Esophagus squamous epithelium (tissue), 5 donors: ENCODE measurements at regions not wholly inside any gene's neighbourhood (a gene's known extent, or its start where the extent isn't known, plus 50 kb on each side); places are given as distances from the start of the nearest gene placed in this dataset.

Experiments
- DNase-seq: peaks from one replicate; lab custom pipeline; 2025; lab: John Stamatoyannopoulos, UW
- H3K27ac ChIP-seq, 4 donors: fragments of 200-600 bp; sonication (generic); one replicate each; pipeline ENCODE4 v1.5.1; 2016 to 2019; ENCODE audit warnings: mild to moderate bottlenecking in 1 of 4
- H3K27me3 ChIP-seq, 4 donors: fragments of 200-600 bp; sonication (generic); 1 replicate in 3 of 4; 2 replicates in 1 of 4; pipeline versions ENCODE4 v1.5.1 to v1.6.0; 2017 to 2021; ENCODE audit warnings: antibody characterized with exemption in 1 of 4
- H3K36me3 ChIP-seq, 3 donors: fragments of 200-600 bp; sonication (generic); one replicate each; pipeline ENCODE4 v1.5.1; 2016 to 2019
- H3K4me1 ChIP-seq, 3 donors: fragments of 200-600 bp; sonication (generic); one replicate each; pipeline ENCODE4 v1.5.1; 2017 to 2019
- H3K4me3 ChIP-seq, 4 donors: fragments of 200-600 bp; sonication (generic); 1 replicate in 3 of 4; 2 replicates in 1 of 4; pipeline ENCODE4 v1.5.1; 2016 to 2019; ENCODE audit warnings: mild to moderate bottlenecking in 2 of 4, moderate library complexity in 1 of 4
- H3K9me3 ChIP-seq, 3 donors: fragments of 200-600 bp; sonication (generic); one replicate each; pipeline ENCODE4 v1.5.1; 2016 to 2019
- POLR2A ChIP-seq, 4 donors: fragments of 450-650 bp; IDR thresholded peaks; one replicate each; pipeline ENCODE4 v1.6.1; 2017; ENCODE audit warnings: antibody characterized with exemption in 4 of 4, mild to moderate bottlenecking in 4 of 4, moderate library complexity in 3 of 4
- WGBS, 2 donors: methylation state at CpG; one replicate each; pipeline ENCODE4 v1.1.5; 2018; 5-methylcytosine and 5-hydroxymethylcytosine counted together
- intact Hi-C: fragments of 100-400 bp; cut with DNase I; formaldehyde crosslinking; loops from one replicate; pipeline ENCODE4 v1.15.0; 2022
- TF ChIP-seq, protein P1 (sequence below), 6 experiments: fragments of 450-650 bp in 4 of 6; fragments of 200-600 bp in 2 of 6; sonication (generic) in 2 of 6; IDR thresholded peaks; one replicate each; pipeline ENCODE4 v1.5.1; 2016 to 2019; ENCODE audit warnings: antibody characterized with exemption in 6 of 6, mild to moderate bottlenecking in 4 of 6, moderate library complexity in 4 of 6
- donor health status: DM: yes; HTN: yes; CAD: no.

DNA sequence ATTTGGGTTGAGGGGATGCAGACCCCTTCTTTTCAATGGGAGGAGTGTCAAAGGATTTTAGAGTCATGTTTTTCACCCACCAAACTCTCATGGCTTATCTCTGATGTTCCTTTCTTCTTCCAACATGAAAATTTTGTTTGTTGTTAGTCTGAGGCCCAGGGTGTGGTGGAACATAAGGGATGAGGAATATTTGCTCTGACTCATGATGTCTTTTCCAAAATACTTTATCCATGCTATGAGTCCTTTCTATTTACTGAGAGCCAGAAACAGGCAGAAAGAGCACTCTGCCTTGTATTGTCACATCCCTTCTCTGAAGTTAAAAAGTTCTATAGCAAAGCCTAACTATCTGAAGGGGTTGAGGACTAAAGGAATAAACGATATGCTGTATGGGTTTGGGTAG is 61.6 kb upstream of the GYPA start:
- Histone ChIP-seq H3K4me1 (no peaks in the 10 kb centered on the region), H3K36me3 (no peaks in the 10 kb centered on the region), H3K4me3 (no peak overlapping the region), H3K27me3 (no peaks in the 10 kb centered on the region), H3K27ac (no peak overlapping the region), H3K9me3 (no peaks in the 10 kb centered on the region)
- TF ChIP-seq, protein P1, sequence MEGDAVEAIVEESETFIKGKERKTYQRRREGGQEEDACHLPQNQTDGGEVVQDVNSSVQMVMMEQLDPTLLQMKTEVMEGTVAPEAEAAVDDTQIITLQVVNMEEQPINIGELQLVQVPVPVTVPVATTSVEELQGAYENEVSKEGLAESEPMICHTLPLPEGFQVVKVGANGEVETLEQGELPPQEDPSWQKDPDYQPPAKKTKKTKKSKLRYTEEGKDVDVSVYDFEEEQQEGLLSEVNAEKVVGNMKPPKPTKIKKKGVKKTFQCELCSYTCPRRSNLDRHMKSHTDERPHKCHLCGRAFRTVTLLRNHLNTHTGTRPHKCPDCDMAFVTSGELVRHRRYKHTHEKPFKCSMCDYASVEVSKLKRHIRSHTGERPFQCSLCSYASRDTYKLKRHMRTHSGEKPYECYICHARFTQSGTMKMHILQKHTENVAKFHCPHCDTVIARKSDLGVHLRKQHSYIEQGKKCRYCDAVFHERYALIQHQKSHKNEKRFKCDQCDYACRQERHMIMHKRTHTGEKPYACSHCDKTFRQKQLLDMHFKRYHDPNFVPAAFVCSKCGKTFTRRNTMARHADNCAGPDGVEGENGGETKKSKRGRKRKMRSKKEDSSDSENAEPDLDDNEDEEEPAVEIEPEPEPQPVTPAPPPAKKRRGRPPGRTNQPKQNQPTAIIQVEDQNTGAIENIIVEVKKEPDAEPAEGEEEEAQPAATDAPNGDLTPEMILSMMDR (IDR thresholded peaks at IDR 0.05): no peak
- TF ChIP-seq POLR2A (IDR thresholded peaks at IDR 0.05): no peak
- WGBS, 2 donors: 0 to 76% methylated on average over 1 of the region's 1 CpG
- intact Hi-C loops: no loop called here
- no peak for DNase-seq

DNA sequence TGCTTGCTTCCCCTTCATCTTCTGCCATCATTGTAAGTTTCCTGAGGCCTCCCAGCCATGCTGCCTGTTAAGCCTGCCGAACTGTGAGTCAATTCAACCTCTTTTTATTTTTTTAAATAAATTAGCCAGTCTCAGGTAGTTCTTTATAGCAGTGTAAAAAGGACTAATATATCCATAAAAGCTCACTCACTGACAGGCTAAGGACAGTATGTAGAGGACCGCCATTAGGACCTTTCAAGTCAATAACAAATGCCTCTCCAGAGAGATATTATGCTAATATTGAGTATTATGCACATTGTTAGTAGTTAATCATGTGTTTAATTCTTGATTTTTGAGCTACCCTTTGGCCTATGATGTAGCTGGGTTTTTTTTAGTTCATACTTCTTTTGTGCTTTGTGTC is 62.6 kb upstream of the GYPA start:
- intact Hi-C loops: no loop called here
- H3K27ac ChIP-seq: no peak overlapping the region
- DNase-seq: no peak
- TF ChIP-seq POLR2A (IDR thresholded peaks at IDR 0.05): no peak
- TF ChIP-seq, protein P1 (IDR thresholded peaks at IDR 0.05): no peak
- no peaks in the 10 kb centered on the region for H3K9me3 ChIP-seq
- 73 to 82% methylated on average over 2 of the region's 2 CpGs for WGBS, 2 donors
- no peaks in the 10 kb centered on the region for H3K4me1 ChIP-seq
- H3K4me3 ChIP-seq: no peak overlapping the region
- no peaks in the 10 kb centered on the region for H3K27me3 ChIP-seq
- no peaks in the 10 kb centered on the region for H3K36me3 ChIP-seq

DNA sequence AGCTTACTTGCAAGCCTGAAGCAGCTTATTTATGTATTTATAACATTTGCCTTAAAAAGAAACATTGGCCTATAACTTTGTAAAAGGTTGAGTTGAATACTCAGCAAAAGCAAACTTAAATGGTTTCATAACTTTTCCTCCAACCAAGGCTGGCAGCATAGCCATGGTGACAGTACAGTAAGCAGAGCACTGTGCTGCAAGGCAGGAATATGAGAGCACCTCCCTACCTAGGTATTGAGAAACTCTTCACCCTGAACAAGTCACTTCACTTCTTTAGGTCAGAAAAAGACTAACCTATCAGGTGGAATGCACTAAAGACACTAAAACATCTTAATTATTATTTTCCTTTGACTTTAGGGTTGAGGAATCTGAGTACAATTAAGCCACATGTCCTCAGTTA is 63.9 kb upstream of the GYPA start:
- no peak for TF ChIP-seq POLR2A (IDR thresholded peaks at IDR 0.05)
- TF ChIP-seq, protein P1 (IDR thresholded peaks at IDR 0.05): no peak
- H3K4me1 ChIP-seq: no peaks in the 10 kb centered on the region
- no peaks in the 10 kb centered on the region for H3K9me3 ChIP-seq
- DNase-seq: no peak
- no peak overlapping the region for H3K4me3 ChIP-seq
- no peaks in the 10 kb centered on the region for H3K36me3 ChIP-seq
- intact Hi-C loops: no loop called here
- H3K27ac ChIP-seq: no peak overlapping the region
- no peaks in the 10 kb centered on the region for H3K27me3 ChIP-seq

DNA sequence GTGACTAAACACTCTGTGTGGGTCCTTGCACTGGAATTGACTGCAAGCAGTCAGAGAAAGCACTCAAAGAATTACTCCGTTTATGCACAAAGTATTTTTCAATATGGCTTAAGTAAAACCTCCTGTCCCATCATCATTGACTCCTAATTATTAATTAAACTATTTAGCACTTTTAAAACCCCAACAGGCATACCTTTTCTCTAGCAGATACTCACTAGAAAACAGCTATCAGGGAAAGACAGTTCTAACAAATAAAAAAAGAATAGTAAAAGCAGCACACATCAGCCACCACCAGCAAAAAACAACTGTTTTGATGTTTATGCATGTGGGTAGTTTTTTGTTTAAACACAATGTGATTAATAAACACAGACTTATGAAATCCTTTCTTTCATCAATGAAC is 66.2 kb upstream of the GYPA start:
- no peaks in the 10 kb centered on the region for H3K36me3 ChIP-seq
- no peak overlapping the region for H3K4me3 ChIP-seq
- intact Hi-C loops: no loop called here
- no peaks in the 10 kb centered on the region for H3K9me3 ChIP-seq
- DNase-seq: no peak
- TF ChIP-seq, protein P1 (IDR thresholded peaks at IDR 0.05): no peak
- no peak for TF ChIP-seq POLR2A (IDR thresholded peaks at IDR 0.05)
- H3K27me3 ChIP-seq: no peaks in the 10 kb centered on the region
- no peaks in the 10 kb centered on the region for H3K4me1 ChIP-seq
- no peak overlapping the region for H3K27ac ChIP-seq
- WGBS, 2 donors: 58 to 73% methylated on average over 1 of the region's 1 CpG

DNA sequence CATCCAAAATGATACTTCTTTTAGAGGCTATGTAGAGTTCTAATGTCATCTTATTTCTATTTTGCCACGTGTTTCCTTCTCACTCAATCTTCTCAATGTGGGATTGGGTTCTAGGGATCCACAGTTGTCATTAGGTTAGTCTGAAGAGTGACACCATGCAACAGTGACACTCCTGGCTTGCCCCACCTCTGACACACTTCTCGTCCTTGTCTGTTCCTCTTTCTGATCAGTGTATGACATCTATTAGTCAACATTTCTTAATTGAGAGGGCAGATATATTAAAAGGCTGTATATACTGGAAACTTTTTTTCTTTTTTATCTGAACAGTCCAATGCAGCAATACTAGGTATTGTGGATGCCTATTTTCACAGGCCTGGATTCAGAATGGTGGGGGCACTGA is 67.6 kb upstream of the GYPA start:
- Histone ChIP-seq H3K4me1 (no peaks in the 10 kb centered on the region), H3K36me3 (no peaks in the 10 kb centered on the region), H3K27ac (no peak overlapping the region), H3K4me3 (no peak overlapping the region), H3K27me3 (no peaks in the 10 kb centered on the region), H3K9me3 (no peaks in the 10 kb centered on the region)
- 56 to 69% methylated on average over 2 of the region's 2 CpGs for WGBS, 2 donors
- intact Hi-C loops: no loop called here
- TF ChIP-seq, protein P1 (IDR thresholded peaks at IDR 0.05): no peak
- TF ChIP-seq POLR2A (IDR thresholded peaks at IDR 0.05): no peak
- no peak for DNase-seq
